GM21390 (cell line): ENCODE measurements at regions not wholly inside any gene's neighbourhood (a gene's known extent, or its start where the extent isn't known, plus 50 kb on each side); places are given as distances from the start of the nearest gene placed in this dataset.

ENCODE experiments used
- ATAC-seq: cut with Tn5 transposase; IDR thresholded peaks from one replicate; pipeline ENCODE4 v1.9.1; 2021; ENCODE audit not compliant: unreplicated experiment

GRCh38 chr1:209276321-209276720 lies 307.2 kb upstream of the CAMK1G start:
- no peak for ATAC-seq

- no peak for ATAC-seq
These were observed 305.9 kb upstream of the CAMK1G start for GRCh38 chr1:209277662-209278061.

GRCh38 chr1:209291715-209292114 lies 291.8 kb upstream of the CAMK1G start:
- no peak for ATAC-seq

GRCh38 chr1:209302779-209303568 lies 280.5 kb upstream of the CAMK1G start:
- ATAC-seq = no peak

GRCh38 chr1:209304166-209304565 lies 279.3 kb upstream of the CAMK1G start:
- ATAC-seq = no peak

- ATAC-seq = no peak
These were observed 278.1 kb upstream of the CAMK1G start for GRCh38 chr1:209305221-209305954.

GRCh38 chr1:209307846-209308245 lies 275.7 kb upstream of the CAMK1G start:
- no peak for ATAC-seq

GRCh38 chr1:209309198-209309597 lies 274.3 kb upstream of the CAMK1G start:
- ATAC-seq = no peak

GRCh38 chr1:209311770-209312169 lies 271.7 kb upstream of the CAMK1G start:
- ATAC-seq = no peak

GRCh38 chr1:209316929-209317328 lies 266.6 kb upstream of the CAMK1G start:
- no peak for ATAC-seq

- ATAC-seq = no peak
These were observed 265.1 kb upstream of the CAMK1G start for GRCh38 chr1:209318181-209319056.

GRCh38 chr1:209319057-209319432 lies 264.5 kb upstream of the CAMK1G start:
- no peak for ATAC-seq

- ATAC-seq = no peak
These were observed 264.0 kb upstream of the CAMK1G start for GRCh38 chr1:209319549-209319948.

GRCh38 chr1:209323743-209324142 lies 259.8 kb upstream of the CAMK1G start:
- ATAC-seq = no peak

- no peak for ATAC-seq
These were observed 258.3 kb upstream of the CAMK1G start for GRCh38 chr1:209324901-209325871.

- no peak for ATAC-seq
These were observed 257.4 kb upstream of the CAMK1G start for GRCh38 chr1:209326076-209326475.

GRCh38 chr1:209326831-209327230 lies 256.7 kb upstream of the CAMK1G start:
- ATAC-seq = no peak

GRCh38 chr1:209328196-209328595 lies 255.3 kb upstream of the CAMK1G start:
- no peak for ATAC-seq

GRCh38 chr1:209335178-209335577 lies 248.3 kb upstream of the CAMK1G start:
- peak; percentile 76 for ATAC-seq

GRCh38 chr1:209341146-209341545 lies 242.4 kb upstream of the CAMK1G start:
- ATAC-seq = no peak
